Upper lobe of left lung (tissue), 4 donors: ENCODE measurements at regions not wholly inside any gene's neighbourhood (a gene's known extent, or its start where the extent isn't known, plus 50 kb on each side); places are given as distances from the start of the nearest gene placed in this dataset.

Experiments used
- EP300 ChIP-seq, 4 donors: sonication (generic); formaldehyde crosslinking; IDR thresholded peaks; one replicate each; pipeline ENCODE4 v1.5.1; 2017; ENCODE audit warnings: antibody characterized with exemption in 4 of 4, control low read depth in 2 of 4
- POLR2A ChIP-seq, 4 donors: fragments of 450-650 bp; IDR thresholded peaks; one replicate each; pipeline ENCODE4 v1.5.1; 2016 to 2017; ENCODE audit warnings: antibody characterized with exemption in 4 of 4, mild to moderate bottlenecking in 2 of 4
- TF ChIP-seq, protein P1 (sequence below), 6 experiments: fragments of 450-650 bp in 4 of 6; fragments of 200-600 bp in 2 of 6; sonication (generic) in 2 of 6; IDR thresholded peaks; one replicate each; pipeline ENCODE4 v1.5.1; 2016 to 2019; ENCODE audit warnings: antibody characterized with exemption in 6 of 6

DNA sequence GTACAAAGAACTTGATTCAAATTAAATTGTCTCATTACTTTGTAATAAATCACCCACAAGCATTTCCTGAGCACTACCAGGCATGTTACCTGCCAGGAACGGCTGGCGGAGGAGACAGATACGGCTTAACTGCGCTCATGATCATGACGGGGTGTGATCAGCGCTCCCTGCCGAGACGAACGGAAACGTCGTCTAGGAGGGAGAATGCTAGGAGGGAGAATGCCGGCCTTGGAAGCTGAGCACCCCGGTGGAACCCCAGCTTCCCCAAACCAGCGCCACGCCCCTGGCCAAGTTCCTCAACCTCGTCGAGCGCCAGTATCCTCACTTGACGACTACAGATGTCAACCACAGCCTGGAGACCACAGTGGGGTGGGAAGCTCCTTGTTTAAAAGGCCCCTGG lies 272.8 kb downstream of the CTTN start:
- no peak for TF ChIP-seq EP300 (IDR thresholded peaks at IDR 0.05)
- TF ChIP-seq, protein P1, sequence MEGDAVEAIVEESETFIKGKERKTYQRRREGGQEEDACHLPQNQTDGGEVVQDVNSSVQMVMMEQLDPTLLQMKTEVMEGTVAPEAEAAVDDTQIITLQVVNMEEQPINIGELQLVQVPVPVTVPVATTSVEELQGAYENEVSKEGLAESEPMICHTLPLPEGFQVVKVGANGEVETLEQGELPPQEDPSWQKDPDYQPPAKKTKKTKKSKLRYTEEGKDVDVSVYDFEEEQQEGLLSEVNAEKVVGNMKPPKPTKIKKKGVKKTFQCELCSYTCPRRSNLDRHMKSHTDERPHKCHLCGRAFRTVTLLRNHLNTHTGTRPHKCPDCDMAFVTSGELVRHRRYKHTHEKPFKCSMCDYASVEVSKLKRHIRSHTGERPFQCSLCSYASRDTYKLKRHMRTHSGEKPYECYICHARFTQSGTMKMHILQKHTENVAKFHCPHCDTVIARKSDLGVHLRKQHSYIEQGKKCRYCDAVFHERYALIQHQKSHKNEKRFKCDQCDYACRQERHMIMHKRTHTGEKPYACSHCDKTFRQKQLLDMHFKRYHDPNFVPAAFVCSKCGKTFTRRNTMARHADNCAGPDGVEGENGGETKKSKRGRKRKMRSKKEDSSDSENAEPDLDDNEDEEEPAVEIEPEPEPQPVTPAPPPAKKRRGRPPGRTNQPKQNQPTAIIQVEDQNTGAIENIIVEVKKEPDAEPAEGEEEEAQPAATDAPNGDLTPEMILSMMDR (IDR thresholded peaks at IDR 0.05), result no peak
- no peak for TF ChIP-seq POLR2A (IDR thresholded peaks at IDR 0.05)
